Activated CD8-positive, alpha-beta memory T cell treated with anti-CD3 and anti-CD28 coated beads for 48 hours (primary cell): ENCODE measurements at regions not wholly inside any gene's neighbourhood (a gene's known extent, or its start where the extent isn't known, plus 50 kb on each side); places are given as distances from the start of the nearest gene placed in this dataset.
"Not testable (repeated sequence)": the region's sequence is repeated elsewhere in the genome, so short reads cannot be mapped to it uniquely, and the experiment has no call there.

Experiments used
- DNase-seq, 3 experiments: peaks; one replicate each; pipeline ENCODE4 v3.0.0-alpha.2; 2020; ENCODE audit warnings: low read depth in 2 of 3, low spot score in 2 of 3

DNA sequence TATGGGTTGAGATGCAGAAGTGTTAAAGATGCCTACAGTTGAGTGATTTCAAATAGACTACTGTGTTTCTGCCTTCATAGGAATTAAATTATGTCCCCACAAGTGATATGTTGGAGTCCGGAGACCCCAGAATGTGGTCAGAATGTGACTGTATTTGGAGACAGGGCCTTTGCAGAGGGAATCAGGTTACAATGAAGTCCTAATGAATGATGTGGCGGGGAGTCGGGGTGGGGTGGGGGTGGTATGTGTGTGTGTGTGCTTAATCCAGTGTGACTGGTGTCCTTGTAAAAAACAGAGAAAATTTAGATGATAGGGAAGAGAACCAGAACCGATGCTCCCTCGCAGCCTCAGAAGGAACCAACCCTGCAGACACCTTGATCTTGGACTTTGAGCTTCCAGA, 448.2 kb downstream of the QKI start:
- DNase-seq: no peak

DNA sequence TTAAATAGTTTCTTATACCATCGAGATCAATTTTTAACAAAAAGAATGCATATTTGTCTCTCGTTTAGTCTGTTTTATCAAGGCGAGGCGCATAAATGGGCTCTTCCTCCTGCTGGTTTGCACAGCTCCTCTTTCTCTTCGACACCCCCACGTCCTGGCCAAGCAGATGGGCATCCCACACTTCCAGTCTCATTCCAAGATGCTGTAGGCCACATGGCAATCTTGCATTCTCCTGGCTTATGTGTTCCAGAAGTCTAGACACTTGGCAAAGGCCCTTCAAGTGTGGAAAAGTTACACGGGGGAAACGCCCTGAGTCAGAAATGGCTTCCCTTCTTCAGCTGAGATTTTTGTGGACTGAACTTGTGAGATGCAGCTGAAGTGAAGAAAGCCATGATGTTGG, 447.1 kb downstream of the QKI start:
- no peak for DNase-seq

DNA sequence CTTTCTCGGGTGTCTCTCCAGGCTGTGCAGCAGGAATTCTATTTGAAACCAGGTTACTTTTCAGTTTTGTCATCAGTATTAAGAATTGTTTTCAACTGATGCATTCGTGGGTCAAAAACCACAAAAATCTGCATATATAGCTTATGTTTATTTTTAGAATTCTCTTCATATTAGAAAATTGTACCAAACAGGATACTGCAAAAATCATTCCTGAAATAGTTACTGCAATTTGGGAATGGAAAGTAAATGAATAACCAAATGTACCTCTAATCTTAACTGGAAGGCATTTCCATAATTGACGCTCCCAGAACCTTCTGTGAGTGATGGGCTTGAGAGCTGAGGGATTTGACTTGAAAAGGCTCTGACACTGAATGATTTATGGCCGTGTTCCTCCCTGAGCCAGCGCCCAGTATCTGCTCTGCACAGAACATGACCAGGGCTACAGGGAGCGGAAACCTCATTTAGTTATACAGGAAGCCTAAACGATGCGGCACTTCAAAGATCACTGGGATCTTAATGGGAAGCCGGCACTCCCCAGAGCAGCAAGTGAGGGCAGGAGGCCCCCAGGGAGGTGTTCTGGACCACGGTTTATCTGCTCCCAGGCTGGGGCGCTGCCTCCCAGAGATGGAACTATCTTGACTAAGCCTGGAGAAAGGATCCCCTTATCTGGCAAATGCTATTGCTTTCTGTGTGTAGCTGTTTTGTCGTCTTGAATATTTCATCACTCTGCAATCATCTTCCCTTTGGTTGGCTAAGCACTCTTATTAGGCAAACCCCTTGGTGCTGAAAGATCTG, 446.0 kb downstream of the QKI start:
- no peak for DNase-seq

DNA sequence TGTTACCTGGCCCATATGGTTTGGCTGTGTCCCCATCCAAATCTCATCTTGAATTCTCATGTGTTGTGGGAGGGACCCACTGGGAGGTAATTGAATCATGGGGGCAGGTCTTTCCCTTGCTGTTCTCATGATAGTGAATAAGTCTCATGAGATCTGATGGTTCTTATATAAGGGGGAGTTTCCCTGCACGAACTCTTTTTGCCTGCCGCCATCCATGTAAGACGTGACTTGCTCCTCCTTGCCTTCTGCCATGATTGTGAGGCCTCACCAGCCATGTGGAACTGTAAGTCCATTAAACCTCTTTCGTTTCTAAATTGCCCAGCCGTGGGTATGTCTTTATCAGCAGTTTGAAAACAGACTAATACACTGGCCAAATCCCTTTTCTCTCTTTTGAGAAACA, 444.4 kb downstream of the QKI start:
- not testable (repeated sequence) for DNase-seq

DNA sequence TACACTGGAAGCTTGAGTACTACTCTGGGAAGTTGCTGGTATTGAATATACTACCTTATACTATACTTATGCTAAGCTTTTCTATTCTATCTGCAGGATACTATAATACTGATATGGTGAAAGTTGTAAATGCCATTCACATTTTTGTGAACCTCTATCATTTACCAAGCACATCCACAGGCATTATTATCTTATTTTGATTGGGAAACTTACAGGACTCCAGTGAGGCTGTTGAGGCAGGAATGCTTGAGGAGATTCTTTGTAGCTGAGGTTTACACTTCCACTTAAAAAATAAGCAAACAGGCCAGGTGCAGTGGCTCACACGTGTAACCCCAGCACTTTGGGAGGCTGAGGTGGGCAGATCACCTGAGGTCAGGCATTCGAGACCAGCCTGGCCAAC, 442.9 kb downstream of the QKI start:
- no peak for DNase-seq

DNA sequence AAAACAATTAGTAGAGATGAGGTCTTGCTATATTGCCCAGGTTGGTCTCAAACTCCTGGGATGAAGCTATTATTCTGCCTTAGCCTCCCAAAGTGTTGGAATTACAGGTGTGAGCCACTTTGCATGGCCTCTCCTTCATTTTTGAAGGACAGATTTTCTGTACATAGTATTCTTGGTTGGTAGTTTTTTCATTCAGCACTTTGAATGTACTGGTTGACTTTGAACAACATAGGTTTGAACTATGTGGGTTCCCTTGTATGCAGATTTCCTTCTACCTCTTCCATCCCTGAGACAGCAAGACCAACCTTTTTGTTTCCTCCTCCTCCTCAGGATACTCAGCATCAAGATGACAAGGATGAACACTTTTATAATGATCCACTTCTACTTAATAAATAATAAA, 436.4 kb downstream of the QKI start:
- no peak for DNase-seq

DNA sequence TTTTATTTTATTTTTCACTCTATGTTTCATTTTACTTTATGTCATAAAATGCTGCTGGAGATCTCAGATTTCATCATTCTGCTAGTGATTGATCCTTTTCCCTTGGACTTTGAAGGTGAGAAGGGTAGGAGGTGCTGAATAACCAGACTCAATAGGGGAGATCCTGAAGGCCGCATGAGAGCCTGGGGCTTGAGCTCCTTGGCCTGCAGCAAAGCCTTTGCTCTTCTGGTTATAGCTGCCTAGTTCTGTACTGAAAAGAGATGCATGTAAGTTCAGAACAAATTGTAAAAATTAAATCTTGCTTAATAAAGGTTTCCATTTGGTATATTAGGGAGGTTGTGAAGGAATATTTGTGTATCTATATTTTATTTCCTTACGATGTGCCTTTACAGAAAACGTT, 430.2 kb downstream of the QKI start:
- no peak for DNase-seq

DNA sequence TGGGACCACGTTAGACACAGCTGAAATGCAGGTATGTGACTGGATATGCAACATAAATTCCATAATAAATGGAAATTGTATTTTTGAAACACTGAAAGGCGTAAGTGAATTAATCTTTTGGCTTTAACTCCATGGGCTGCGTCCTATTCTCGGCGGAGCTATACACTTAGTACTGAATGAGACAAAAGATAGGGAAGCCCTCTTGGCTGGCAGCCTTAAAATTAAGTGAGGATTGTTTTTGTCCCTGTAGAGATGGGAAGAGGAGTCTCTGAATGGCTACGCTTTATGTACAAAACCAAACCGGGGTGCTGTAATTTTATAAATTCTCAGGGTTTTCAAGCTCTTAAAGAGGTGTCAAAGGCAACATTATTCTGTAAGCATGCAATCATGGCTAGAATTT, 429.8 kb downstream of the QKI start:
- no peak for DNase-seq

DNA sequence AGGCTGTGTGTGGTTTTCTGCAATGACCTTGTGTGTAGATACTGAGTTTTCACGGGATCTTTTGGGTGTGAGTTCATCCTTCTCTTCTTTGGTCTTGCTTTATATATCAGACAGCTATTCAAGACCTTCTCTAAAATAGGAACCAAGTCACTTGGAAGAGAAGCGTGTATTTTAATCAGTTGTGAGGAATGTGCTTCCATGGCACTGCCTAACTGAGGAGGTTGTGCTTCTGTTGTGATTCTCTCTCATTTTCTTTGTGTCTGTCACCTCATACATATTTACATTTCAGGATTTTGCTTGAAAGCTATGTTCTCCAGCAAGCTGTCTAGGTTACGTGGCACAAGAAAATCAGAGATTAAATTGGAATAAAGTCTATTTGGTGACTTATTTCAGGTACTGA, 428.7 kb downstream of the QKI start:
- no peak for DNase-seq

DNA sequence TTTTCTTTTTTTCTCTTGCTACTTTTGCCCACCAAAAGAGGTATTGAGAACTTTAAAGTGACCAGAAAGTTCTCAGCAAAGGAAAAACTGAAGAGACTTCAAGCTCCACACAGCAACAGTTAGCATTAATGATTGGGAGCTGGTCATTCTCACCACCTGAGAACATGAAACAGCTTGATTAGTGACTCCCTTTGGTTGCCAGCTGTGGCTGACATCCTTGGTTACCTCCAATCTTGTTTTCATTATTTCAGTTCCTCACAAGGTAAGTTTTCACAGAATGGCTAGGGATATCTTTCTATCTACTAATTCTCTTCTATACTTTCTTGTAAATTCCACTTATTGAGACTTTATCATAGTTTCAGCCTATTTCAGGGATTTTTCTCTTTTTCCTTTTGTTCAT, 427.9 kb downstream of the QKI start:
- DNase-seq: no peak

DNA sequence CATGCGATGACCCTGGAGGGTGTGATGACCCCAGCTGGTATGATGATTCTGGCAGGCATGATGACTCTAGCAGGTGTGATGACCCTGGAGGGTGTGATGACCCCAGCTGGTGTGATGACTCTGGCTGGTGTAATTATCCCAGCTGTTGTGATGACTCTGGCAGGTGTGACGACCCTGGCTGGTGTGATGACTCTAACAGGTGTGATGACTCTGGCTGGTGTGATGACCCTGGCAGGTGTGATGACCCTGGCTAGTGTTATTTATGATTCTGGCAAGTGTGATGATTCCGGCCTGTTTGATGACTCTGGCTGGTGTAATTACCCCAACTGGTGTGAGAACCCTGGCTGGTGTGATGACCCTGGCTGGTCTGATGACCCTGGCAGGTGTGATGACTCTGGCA, 427.2 kb downstream of the QKI start:
- no peak for DNase-seq

DNA sequence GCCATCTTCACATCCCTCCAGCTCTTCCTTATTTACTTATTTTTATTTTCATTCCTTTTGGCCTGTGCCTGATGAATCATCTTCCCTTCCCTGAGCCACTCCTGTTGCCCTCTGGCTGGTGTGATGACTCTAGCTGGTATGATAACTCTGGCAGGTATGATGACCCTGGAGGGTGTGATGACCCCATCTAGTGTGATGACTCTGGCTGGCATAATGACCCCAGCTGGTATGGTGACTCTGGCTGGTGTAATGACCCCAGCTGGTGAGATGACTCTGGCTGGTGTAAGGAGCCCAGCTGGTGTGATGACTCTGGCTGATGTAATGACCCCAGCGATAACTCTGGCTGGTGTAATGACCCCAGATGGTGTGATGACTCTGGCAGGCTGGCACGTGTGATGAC, 426.8 kb downstream of the QKI start:
- DNase-seq: no peak

DNA sequence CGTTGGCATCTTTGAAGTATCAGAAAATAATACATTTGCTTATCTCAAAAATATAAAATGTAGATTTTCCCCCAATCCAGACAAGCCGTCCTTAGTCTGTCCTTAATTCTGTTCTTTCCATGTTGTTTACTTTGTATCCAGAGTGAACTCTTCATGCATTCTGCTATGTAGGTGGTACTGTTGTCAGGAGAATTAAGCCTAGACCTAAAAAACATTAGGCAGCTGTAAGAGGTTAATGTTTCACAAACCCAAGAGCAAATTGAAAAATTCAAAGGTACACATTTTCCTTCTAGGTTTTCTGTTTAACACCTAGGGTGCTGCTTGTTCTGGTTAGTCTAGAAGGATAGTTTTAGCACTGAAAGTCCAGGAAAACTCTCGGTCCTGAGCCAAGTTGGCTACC, 426.4 kb downstream of the QKI start:
- DNase-seq: no peak

DNA sequence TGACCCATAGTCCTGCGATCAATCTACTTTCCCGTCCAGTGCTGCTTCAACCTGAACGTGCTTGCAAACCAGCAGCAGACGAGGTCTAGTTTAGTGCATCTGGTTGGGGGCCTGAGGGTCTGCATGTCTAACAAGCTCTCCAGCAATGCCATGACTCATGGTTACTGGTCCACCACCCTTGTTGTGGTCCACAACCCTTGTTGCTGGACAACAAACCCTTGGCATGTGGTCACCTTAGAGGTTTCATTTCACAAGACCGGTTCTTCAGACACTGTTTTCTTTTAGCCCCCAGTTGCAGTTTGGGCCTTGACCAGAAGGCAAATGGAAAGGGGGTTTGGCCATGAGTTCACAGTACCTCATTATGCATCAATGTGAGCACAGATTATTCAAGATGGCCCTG, 424.8 kb downstream of the QKI start:
- DNase-seq: no peak

DNA sequence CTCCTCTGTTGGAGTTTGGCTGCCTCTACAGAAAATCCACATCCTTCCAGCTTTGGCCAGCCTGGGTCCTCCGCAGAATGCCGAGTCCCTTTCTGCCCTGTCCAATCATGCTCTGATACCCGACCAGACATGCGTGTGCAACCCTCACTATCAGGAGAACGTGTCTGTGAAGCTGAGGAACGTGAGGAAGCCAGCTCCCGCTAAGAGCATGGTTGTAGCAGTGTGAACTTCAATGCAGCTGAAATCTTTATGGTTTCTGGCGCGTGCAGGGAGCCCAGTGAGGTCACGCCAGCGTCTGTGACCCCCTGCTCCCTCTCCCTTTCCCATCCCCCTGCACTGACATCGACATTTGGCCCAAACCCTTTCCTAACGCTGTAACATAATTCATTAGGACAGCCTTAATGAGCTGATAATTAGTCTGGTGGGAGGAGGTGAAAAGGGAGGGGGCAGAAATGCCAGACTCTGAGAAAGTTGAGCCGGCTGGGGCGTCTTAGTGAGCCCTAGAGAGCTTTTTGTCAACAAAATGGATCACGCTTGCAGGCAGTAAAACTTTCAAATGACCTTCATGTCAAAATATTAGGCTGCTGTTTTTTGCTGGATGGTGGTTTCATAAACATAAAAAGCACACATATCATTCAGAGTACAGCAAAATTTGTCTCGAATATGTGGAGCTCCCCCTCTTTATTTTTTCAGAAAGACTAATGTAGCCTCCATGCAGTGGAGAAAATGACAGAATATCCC, 423.3 kb downstream of the QKI start:
- no peak for DNase-seq

DNA sequence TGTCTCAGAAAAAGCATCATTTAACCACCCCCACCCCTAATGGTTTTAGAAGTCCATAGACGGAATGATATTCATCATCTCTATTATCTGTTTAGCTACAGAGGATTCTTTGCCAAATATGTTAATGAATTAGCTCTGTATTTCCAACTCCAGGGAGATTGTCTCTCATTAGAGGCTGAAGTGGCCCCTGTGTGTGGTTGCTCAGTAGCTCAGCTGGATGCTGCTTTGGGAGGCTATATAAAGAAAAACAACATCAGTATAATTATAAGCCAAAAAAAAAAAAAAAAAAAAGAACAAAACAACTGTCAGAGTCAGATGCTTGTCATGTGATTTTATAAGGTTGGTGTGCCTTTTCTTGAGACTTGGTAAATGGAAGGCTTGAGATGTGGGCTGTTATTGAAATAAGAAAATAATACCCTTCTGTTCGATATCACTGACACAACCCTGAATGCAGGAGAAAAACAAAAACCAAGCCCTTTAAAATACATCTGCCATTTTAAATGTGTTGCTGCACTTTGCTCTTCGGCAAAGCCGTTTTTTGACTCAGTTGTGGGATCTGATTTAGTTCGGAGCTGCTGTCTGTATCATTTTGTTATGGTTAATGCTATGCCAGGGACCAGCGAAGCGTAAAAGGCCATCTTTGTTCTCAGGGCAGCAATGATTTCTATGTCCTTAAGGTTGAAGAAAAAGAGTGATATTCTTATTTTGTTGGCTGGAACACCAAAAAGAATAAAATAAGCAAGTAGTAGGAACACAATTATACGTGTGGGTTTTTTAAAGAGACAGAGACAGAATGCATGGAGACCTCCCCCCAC, 422.6 kb downstream of the QKI start:
- DNase-seq: no peak

DNA sequence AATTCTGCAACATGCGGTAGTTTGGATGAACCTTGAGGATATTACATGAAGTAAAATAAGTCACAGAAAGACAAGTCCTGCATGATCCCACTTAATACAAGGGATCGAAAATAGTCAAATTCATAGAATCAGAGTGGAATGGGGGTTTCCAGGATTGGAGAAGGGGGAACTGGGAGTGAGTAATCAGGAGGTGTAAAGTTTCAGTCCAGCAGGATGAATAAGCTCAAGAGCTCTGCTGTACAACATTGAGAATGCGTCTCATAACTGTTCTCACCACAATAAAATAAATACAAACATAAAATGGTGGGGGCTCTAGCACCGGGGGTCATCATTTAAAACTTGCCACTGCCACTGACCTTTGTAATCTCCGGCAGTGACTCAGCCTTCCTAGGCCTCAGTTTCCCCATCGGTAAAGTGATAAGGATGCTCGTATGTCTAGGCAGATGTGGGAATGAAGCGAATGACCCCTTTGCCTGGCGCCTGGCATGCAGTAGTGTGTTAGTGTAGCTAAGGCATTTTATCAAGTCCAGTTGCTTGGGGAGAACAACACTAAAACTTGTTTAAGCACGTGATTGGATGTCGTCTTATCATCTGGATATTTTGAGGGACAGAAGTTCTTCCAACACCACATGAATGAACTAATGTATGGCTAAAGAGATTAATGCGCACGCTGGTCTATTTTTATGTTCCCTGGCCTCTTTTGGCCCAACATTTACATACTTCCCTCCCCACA, 421.1 kb downstream of the QKI start:
- no peak for DNase-seq

DNA sequence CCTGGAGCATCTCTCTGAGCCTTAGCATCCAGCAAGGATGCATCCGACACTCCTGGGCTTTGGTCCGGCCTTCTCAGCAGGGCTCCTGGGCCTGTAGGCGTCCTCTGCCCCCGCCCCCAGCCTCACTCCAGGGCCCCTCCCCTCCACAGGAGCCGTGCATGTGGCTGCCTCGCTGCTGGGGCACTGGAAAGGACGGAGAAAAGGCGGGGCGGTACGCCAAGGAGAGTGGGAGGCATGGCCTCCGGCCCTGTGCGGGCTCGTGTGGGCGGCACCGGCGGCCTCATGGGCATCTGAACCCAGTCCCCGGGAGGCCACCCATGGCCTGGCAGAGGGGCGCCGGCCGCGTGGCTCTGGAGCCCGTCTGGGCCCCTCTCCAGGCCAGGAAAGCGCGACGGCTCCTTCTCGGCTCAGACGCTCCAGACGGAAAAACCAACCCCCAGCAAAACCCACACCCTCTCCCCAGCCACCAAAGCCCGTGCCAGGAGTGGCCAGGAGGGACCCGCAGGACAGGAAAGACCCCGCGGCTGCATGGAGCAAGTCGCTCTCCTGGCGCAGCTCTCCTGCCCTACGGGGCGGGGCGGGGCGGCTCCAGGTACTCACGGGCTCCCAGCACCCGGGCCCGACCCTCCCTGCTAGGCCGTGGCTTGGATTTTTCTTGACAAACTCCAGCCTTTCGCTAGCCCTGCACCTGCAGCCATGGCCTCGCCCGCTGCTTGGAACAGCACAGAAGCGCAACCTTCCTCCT, 419.9 kb downstream of the QKI start:
- no peak for DNase-seq

DNA sequence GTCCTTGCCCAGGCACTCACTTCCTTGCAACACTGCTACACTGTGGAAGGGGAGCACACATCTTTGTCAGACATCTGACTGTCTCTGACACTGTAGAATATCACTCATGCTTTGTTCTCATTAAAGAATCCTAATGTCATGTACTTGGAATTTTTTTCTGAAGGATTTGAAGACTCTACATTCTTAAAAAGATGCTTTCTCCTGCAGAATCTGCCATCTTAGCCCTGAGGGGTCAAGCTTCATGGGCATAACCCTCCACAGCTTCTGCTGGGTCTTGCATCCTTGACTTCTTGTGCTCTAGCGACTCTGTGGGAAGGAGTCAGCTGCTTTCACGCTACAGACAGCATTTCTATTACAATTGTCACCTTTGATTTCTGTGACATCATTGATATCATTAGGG, 417.2 kb downstream of the QKI start:
- DNase-seq: no peak

DNA sequence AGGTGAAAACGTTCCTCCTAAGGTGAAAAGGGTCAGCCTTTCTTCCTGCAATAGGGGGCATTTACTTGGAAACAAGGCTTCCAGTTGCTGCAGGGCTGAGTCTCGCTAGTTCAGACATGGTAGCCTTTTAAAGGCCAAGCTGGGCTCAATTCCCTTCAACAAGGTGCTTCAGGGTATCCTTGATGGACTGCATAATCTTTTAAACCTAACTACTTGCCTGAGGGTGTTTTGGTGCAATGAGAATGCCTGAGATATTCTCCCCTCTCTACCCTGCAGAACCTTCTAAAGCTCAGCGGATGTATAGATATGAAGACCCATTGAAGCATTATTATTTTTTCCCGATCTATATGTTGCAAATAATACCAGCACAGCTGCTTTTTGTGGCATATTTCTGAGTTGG, 416.1 kb downstream of the QKI start:
- no peak for DNase-seq
